BJ (cell line): ENCODE measurements at regions not wholly inside any gene's neighbourhood (a gene's known extent, or its start where the extent isn't known, plus 50 kb on each side); places are given as distances from the start of the nearest gene placed in this dataset.

Experiments used
- CTCF ChIA-PET: fragments of 350-600 bp; formaldehyde crosslinking; extraction: SDS; loops from one replicate; lab custom pipeline; 2021; ENCODE audit warnings: antibody characterized with exemption, inconsistent platforms; lab: Yijun Ruan, JAX
- POLR2A ChIA-PET: fragments of 300-600 bp; sonication (Branson Sonifier 250); formaldehyde crosslinking; extraction: SDS; loops from one replicate; lab custom pipeline; 2021; ENCODE audit warnings: antibody characterized with exemption; lab: Charles Lee
- DNase-seq: peaks from one replicate; pipeline ENCODE4 v3.0.0-alpha.2; 2011; ENCODE audit warnings: low read depth
- H3K27me3 ChIP-seq: 2 replicates; pipeline ENCODE4 v1.6.0; 2011; ENCODE audit warnings: low read length; ENCODE audit not compliant: control insufficient read depth, insufficient read depth
- H3K36me3 ChIP-seq: 2 replicates; pipeline ENCODE4 v1.5.1; 2011; ENCODE audit warnings: low read length; ENCODE audit not compliant: control insufficient read depth, insufficient read depth
- H3K4me3 ChIP-seq: 2 replicates; pipeline ENCODE4 v1.5.1; 2011; ENCODE audit warnings: low read depth, mild to moderate bottlenecking, control low read depth, low read length
- TF ChIP-seq, protein P1 (sequence below): IDR thresholded peaks from 2 replicates; pipeline ENCODE4 v1.5.1; 2011; ENCODE audit warnings: low read depth, mild to moderate bottlenecking, control low read depth, inconsistent platforms, low read length, moderate library complexity; ENCODE audit not compliant: insufficient read depth

DNA sequence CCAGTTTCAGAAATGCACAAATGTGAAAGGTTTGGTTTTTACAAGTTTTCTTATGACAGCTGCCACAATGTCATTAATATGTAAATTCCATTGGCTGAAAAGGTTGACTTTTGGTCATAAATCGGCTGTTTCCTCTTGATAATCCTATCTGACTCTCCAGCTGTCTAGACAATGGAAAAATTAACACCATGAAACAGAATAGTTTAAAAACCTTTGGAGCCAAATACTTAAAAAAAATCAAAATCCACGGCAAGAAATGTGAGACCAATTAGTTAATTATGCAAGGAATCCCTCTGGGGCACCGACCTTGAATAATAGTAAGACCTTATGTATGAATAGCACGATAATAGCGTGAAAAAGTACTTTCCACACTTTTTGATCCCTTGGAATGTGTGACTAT is 138.0 kb downstream of the ZNF664 start:
- ChIA-PET CTCF (no interaction called here), POLR2A (no interaction called here)
- DNase-seq: no peak
- TF ChIP-seq, protein P1, sequence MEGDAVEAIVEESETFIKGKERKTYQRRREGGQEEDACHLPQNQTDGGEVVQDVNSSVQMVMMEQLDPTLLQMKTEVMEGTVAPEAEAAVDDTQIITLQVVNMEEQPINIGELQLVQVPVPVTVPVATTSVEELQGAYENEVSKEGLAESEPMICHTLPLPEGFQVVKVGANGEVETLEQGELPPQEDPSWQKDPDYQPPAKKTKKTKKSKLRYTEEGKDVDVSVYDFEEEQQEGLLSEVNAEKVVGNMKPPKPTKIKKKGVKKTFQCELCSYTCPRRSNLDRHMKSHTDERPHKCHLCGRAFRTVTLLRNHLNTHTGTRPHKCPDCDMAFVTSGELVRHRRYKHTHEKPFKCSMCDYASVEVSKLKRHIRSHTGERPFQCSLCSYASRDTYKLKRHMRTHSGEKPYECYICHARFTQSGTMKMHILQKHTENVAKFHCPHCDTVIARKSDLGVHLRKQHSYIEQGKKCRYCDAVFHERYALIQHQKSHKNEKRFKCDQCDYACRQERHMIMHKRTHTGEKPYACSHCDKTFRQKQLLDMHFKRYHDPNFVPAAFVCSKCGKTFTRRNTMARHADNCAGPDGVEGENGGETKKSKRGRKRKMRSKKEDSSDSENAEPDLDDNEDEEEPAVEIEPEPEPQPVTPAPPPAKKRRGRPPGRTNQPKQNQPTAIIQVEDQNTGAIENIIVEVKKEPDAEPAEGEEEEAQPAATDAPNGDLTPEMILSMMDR: no peak
- Histone ChIP-seq H3K27me3 (no peaks in the 10 kb centered on the region), H3K36me3 (no peaks in the 10 kb centered on the region), H3K4me3 (no peak overlapping the region)

DNA sequence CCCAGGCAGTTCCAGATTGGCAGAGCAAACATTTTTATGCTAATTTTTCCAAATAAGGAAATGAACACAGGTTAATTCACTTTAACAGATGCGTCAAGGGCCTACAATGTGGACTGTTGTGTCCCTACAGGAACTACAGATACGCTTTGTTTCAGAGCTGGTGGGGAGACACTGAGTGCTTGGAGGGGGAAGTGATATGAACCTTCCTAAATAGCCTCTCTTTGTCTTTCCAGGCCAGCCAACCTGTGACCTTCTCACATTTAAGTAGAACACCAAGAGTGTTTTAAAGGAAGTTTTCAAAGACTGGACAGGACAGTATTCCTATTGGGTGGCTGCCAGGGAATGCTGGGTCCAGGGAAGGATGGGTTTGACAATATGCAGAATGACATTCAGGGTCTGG is 141.3 kb downstream of the ZNF664 start:
- ChIA-PET POLR2A (no interaction called here), CTCF (no interaction called here)
- no peaks in the 10 kb centered on the region for H3K36me3 ChIP-seq
- DNase-seq: no peak
- TF ChIP-seq, protein P1: no peak
- no peak overlapping the region for H3K4me3 ChIP-seq
- H3K27me3 ChIP-seq: no peaks in the 10 kb centered on the region; the same call in 1 of the 2 replicates

DNA sequence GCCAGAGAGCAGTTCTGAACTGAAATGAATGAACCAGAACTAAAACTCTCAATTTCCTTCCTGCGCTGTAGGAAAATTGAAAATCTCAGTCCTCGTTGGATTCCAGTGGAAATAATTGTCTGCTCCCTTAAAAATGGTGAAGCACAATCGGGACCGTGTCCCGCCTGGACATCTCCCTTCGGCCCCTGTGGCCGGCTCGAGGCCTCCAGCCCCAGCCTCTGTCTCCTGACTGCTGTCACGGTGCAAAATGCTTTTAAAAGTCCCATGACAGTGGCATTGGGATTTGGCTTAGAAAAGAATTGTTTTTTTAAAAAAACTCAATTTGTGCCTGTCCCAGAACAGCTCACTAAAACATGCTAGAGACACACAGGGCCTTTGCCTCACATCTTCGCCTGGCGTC is 142.5 kb downstream of the ZNF664 start:
- ChIA-PET POLR2A (no interaction called here), CTCF (no interaction called here)
- no peak for DNase-seq
- Histone ChIP-seq H3K27me3 (no peaks in the 10 kb centered on the region; the same call in 1 of the 2 replicates), H3K36me3 (no peaks in the 10 kb centered on the region), H3K4me3 (no peak overlapping the region)
- TF ChIP-seq, protein P1: no peak

DNA sequence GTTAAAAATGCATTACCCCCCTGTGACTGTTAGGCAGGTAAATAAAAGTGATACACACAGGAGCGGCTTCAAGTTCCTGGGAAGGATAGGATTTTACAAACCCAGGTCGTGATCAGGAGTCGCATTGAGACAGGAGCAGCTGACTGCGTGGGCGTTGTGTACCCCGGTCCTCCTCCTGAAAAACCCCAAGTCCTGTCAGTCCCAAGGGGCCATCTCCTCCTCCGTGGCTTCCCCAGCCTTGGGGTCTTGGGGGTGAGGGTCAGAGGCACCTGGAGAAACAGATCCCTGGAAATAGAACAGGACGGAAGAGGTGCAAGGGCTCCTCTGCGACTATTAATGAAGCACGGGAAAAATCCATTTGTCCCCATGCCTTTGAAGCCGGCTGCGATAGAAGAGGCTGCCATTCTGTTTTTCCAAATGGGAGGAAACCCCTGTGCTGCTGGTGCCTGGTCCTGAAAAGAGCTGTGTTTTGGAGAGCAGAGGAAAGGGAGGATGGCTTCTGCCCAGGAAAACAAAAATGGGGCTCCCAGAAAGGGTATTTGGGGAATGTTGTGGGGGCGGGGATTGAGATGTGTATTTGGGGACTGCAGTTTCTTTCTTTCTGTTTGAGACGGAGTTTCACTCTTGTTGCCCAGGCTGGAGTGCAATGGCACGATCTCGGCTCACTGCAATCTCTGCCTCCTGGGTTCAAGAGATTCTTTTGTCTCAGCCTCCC is 143.1 kb downstream of the ZNF664 start:
- Histone ChIP-seq H3K36me3 (no peaks in the 10 kb centered on the region), H3K27me3 (no peaks in the 10 kb centered on the region; the same call in 1 of the 2 replicates), H3K4me3 (no peak overlapping the region)
- ChIA-PET CTCF (no interaction called here), POLR2A (no interaction called here)
- DNase-seq: no peak
- TF ChIP-seq, protein P1: no peak

DNA sequence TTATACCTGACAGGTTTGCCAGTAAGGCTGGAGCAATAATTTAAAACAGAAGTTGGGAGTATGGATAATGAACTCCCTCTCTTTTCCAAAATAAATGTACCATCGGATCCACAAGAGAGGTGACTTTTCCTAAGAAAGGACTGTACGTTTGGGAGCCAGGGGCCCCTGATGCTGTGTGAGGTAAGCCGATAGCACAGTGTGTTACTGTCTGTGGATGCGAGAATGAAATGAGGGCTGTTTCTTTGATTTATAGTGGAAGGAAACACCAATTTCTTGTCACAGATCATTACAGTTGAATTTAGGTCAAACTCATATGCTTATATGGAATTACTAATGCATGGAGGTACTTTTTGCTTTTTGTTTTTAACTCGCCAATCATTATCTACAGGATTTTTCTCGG is 147.7 kb downstream of the ZNF664 start:
- TF ChIP-seq, protein P1: no peak
- CTCF ChIA-PET: interaction anchor here (0.8 kb wide), 1 partner anchor 10 kb away, joined by 3 read pairs; no protein-coding TSS in a partner anchor

More for the DNA sequence above, 147.7 kb downstream of the ZNF664 start:
- no peak for DNase-seq
- Histone ChIP-seq H3K4me3 (no peak overlapping the region), H3K27me3 (peaks cover 7% of the 10 kb centered on the region), H3K36me3 (no peaks in the 10 kb centered on the region)
- POLR2A ChIA-PET: no interaction called here
